HG02763 (cell line): ENCODE measurements at regions not wholly inside any gene's neighbourhood (a gene's known extent, or its start where the extent isn't known, plus 50 kb on each side); places are given as distances from the start of the nearest gene placed in this dataset.

ENCODE experiments used
- ATAC-seq: cut with Tn5 transposase; IDR thresholded peaks from one replicate; pipeline ENCODE4 v1.9.1; 2021; ENCODE audit warnings: mild to moderate bottlenecking, moderate library complexity; ENCODE audit not compliant: unreplicated experiment

- no peak for ATAC-seq
Observed at GRCh38 chr2:120807751-120808150, 72.1 kb downstream of the GLI2 start.

- ATAC-seq, result no peak
Observed at GRCh38 chr2:120809151-120809550, 73.5 kb downstream of the GLI2 start.

GRCh38 chr2:120809609-120810440 lies 74.2 kb downstream of the GLI2 start:
- no peak for ATAC-seq

GRCh38 chr2:120810639-120811038 lies 75.0 kb downstream of the GLI2 start:
- ATAC-seq, result no peak

GRCh38 chr2:120812866-120813265 lies 77.2 kb downstream of the GLI2 start:
- ATAC-seq, result no peak

- ATAC-seq, result no peak
Observed at GRCh38 chr2:120814352-120814751, 78.7 kb downstream of the GLI2 start.

- no peak for ATAC-seq
Observed at GRCh38 chr2:120815292-120815691, 79.6 kb downstream of the GLI2 start.

GRCh38 chr2:120817136-120817955 lies 81.7 kb downstream of the GLI2 start:
- no peak for ATAC-seq

GRCh38 chr2:120817956-120818325 lies 82.3 kb downstream of the GLI2 start:
- ATAC-seq, result no peak

GRCh38 chr2:120818441-120818920 lies 82.8 kb downstream of the GLI2 start:
- ATAC-seq, result no peak

- ATAC-seq, result no peak
Observed at GRCh38 chr2:120819720-120820210, 84.1 kb downstream of the GLI2 start.

- no peak for ATAC-seq
Observed at GRCh38 chr2:120820263-120820952, 84.7 kb downstream of the GLI2 start.

- ATAC-seq, result no peak
Observed at GRCh38 chr2:120820953-120821279, 85.2 kb downstream of the GLI2 start.

- no peak for ATAC-seq
Observed at GRCh38 chr2:120821446-120822160, 85.9 kb downstream of the GLI2 start.

GRCh38 chr2:120822933-120823332 lies 87.3 kb downstream of the GLI2 start:
- ATAC-seq, result no peak

- no peak for ATAC-seq
Observed at GRCh38 chr2:120823551-120823950, 87.9 kb downstream of the GLI2 start.

- ATAC-seq, result no peak
Observed at GRCh38 chr2:120824246-120824645, 88.6 kb downstream of the GLI2 start.

- no peak for ATAC-seq
Observed at GRCh38 chr2:120825370-120826259, 89.9 kb downstream of the GLI2 start.

GRCh38 chr2:120826260-120826648 lies 90.6 kb downstream of the GLI2 start:
- no peak for ATAC-seq
